ENCODE measurements at regions not wholly inside any gene's neighbourhood (a gene's known extent, or its start where the extent isn't known, plus 50 kb on each side); places are given as distances from the start of the nearest gene placed in this dataset.

GRCh38 chr5:101036778-101037177 is 133.7 kb upstream of the ST8SIA4 start:
- DNase-seq, result no peak
- in situ Hi-C loops (cut with HindIII; ENCODE audit: low pct_ligation_motif_present, low sequenced_read_pairs), result no loop called here
- Histone ChIP-seq H3K27me3 (replicated peaks) (no peaks in the 10 kb centered on the region), H3K4me3 (ENCODE audit: low read depth, low read length) (no peak overlapping the region), H3K27ac (no peak overlapping the region), H3K36me3 (replicated peaks) (no peaks in the 10 kb centered on the region)
- TF ChIP-seq CTCF (IDR thresholded peaks at IDR 0.05; ENCODE audit: low read depth, low read length, missing control alignments), result no peak

GRCh38 chr5:101035425-101035824 is 132.3 kb upstream of the ST8SIA4 start:
- Histone ChIP-seq H3K27ac (no peak overlapping the region), H3K36me3 (replicated peaks) (no peaks in the 10 kb centered on the region), H3K4me3 (ENCODE audit: low read depth, low read length) (no peak overlapping the region), H3K27me3 (replicated peaks) (no peaks in the 10 kb centered on the region)
- no peak for TF ChIP-seq CTCF (IDR thresholded peaks at IDR 0.05; ENCODE audit: low read depth, low read length, missing control alignments)
- in situ Hi-C loops (cut with HindIII; ENCODE audit: low pct_ligation_motif_present, low sequenced_read_pairs), result no loop called here
- no peak for DNase-seq

GRCh38 chr5:101024299-101024698 is 121.2 kb upstream of the ST8SIA4 start:
- in situ Hi-C loops (cut with HindIII; ENCODE audit: low pct_ligation_motif_present, low sequenced_read_pairs), result no loop called here
- H3K27ac ChIP-seq, result no peak overlapping the region
- no peak for TF ChIP-seq CTCF (IDR thresholded peaks at IDR 0.05; ENCODE audit: low read depth, low read length, missing control alignments)
- H3K36me3 ChIP-seq (replicated peaks), result no peaks in the 10 kb centered on the region
- no peaks in the 10 kb centered on the region for H3K27me3 ChIP-seq (replicated peaks)
- no peak for DNase-seq
- H3K4me3 ChIP-seq (ENCODE audit: low read depth, low read length), result no peak overlapping the region

- no peak for DNase-seq
- no peak for TF ChIP-seq CTCF (IDR thresholded peaks at IDR 0.05; ENCODE audit: low read depth, low read length, missing control alignments)
- in situ Hi-C loops (cut with HindIII; ENCODE audit: low pct_ligation_motif_present, low sequenced_read_pairs), result no loop called here
These were observed 115.2 kb upstream of the ST8SIA4 start for GRCh38 chr5:101018299-101018698.

GRCh38 chr5:101012880-101013279 is 109.8 kb upstream of the ST8SIA4 start:
- Histone ChIP-seq H3K4me3 (ENCODE audit: low read depth, low read length) (no peak overlapping the region), H3K27ac (no peak overlapping the region), H3K36me3 (replicated peaks) (no peaks in the 10 kb centered on the region), H3K27me3 (replicated peaks) (no peaks in the 10 kb centered on the region)
- TF ChIP-seq CTCF (IDR thresholded peaks at IDR 0.05; ENCODE audit: low read depth, low read length, missing control alignments), result peak; percentile 29
- in situ Hi-C loops (cut with HindIII; ENCODE audit: low pct_ligation_motif_present, low sequenced_read_pairs), result no loop called here
- DNase-seq, result no peak

More at GRCh38 chr5:101018299-101018698, 115.2 kb upstream of the ST8SIA4 start:
- no peaks in the 10 kb centered on the region for H3K27me3 ChIP-seq (replicated peaks)
- no peak overlapping the region for H3K4me3 ChIP-seq (ENCODE audit: low read depth, low read length)
- no peaks in the 10 kb centered on the region for H3K36me3 ChIP-seq (replicated peaks)
- no peak overlapping the region for H3K27ac ChIP-seq

- Histone ChIP-seq H3K36me3 (replicated peaks) (no peaks in the 10 kb centered on the region), H3K4me3 (ENCODE audit: low read depth, low read length) (no peak overlapping the region), H3K27ac (no peak overlapping the region), H3K27me3 (replicated peaks) (no peaks in the 10 kb centered on the region)
- in situ Hi-C loops (cut with HindIII; ENCODE audit: low pct_ligation_motif_present, low sequenced_read_pairs), result no loop called here
- TF ChIP-seq CTCF (IDR thresholded peaks at IDR 0.05; ENCODE audit: low read depth, low read length, missing control alignments), result no peak
- DNase-seq, result no peak
These were observed 106.9 kb upstream of the ST8SIA4 start for GRCh38 chr5:101009758-101010519.
